H1 (cell line): ENCODE measurements at regions not wholly inside any gene's neighbourhood (a gene's known extent, or its start where the extent isn't known, plus 50 kb on each side); places are given as distances from the start of the nearest gene placed in this dataset.

Experiments
- CTCF ChIA-PET: fragments of 300-600 bp; sonication (Branson Sonifier 250); formaldehyde crosslinking; loops from one replicate; lab custom pipeline; 2021; ENCODE audit not compliant: partially characterized antibody; lab: Charles Lee
- POLR2A ChIA-PET: fragments of 300-600 bp; sonication (Branson Sonifier 250); formaldehyde crosslinking; loops from one replicate; lab custom pipeline; 2021; ENCODE audit warnings: inconsistent platforms; ENCODE audit not compliant: partially characterized antibody; lab: Charles Lee
- DNase-seq, 2 experiments: peaks; one replicate each; pipeline versions ENCODE4 v3.0.0 to v3.0.0-alpha.2; 2010 to 2022; ENCODE audit warnings: low spot score in 2 of 2, low read depth in 1 of 2, mixed read lengths in 1 of 2
- FAIRE-seq: peaks from 2 replicates; lab custom pipeline; 2011; peaks lifted over from hg19 to GRCh38; lab: Jason Lieb, UNC
- H2AFZ ChIP-seq: 2 replicates; pipeline ENCODE4 v1.8.1; 2012; ENCODE audit warnings: low read length, inconsistent platforms
- H2AK5ac ChIP-seq: 2 replicates; pipeline ENCODE4 v1.6.1; 2013; ENCODE audit warnings: low read depth, low read length
- H2BK120ac ChIP-seq: replicated peaks from 2 replicates; pipeline ENCODE3; 2013; ENCODE audit warnings: low read depth, low read length, inconsistent platforms
- H2BK12ac ChIP-seq: 2 replicates; pipeline ENCODE4 v1.6.1; 2013; ENCODE audit warnings: low read depth, low read length
- H2BK15ac ChIP-seq: 2 replicates; pipeline ENCODE4 v1.6.1; 2013; ENCODE audit warnings: low read length
- H2BK20ac ChIP-seq: 2 replicates; pipeline ENCODE4 v1.6.1; 2013; ENCODE audit warnings: low read length
- H2BK5ac ChIP-seq: 2 replicates; pipeline ENCODE4 v1.6.1; 2013; ENCODE audit warnings: low read depth, low read length
- H3K14ac ChIP-seq: 2 replicates; pipeline ENCODE4 v1.6.1; 2013; ENCODE audit warnings: inconsistent platforms; ENCODE audit not compliant: insufficient read length
- H3K18ac ChIP-seq: 2 replicates; pipeline ENCODE4 v1.6.1; 2013; ENCODE audit warnings: low read length; ENCODE audit errors: extremely low read depth
- H3K23ac ChIP-seq: 2 replicates; pipeline ENCODE4 v1.6.1; 2013; ENCODE audit warnings: inconsistent platforms; ENCODE audit not compliant: insufficient read length
- H3K23me2 ChIP-seq: 2 replicates; pipeline ENCODE4 v1.6.1; 2013; ENCODE audit warnings: low read depth, low read length
- H3K27ac ChIP-seq: 2 replicates; pipeline ENCODE4 v1.6.1; 2011; ENCODE audit warnings: low read depth, low read length, inconsistent platforms
- H3K27me3 ChIP-seq, 4 experiments: replicated peaks in 1 of 4; 1 replicate in 1 of 4; 2 replicates in 3 of 4; pipeline versions ENCODE4 v1.6.1 to v1.8.1; 2011 to 2013; ENCODE audit warnings: low read length in 3 of 4, mild to moderate bottlenecking in 3 of 4, inconsistent platforms in 2 of 4, mixed read lengths in 2 of 4, moderate library complexity in 1 of 4; ENCODE audit not compliant: control insufficient read depth in 3 of 4, insufficient read depth in 3 of 4; ENCODE audit errors: extremely low read depth in 1 of 4
- H3K36me3 ChIP-seq, 4 experiments: 2 replicates each; pipeline versions ENCODE4 v1.6.1 to v1.8.1; 2011 to 2013; ENCODE audit warnings: mild to moderate bottlenecking in 4 of 4, low read length in 3 of 4, moderate library complexity in 2 of 4, control low read depth in 1 of 4, inconsistent platforms in 1 of 4; ENCODE audit not compliant: insufficient read depth in 4 of 4, control insufficient read depth in 2 of 4
- H3K4ac ChIP-seq: replicated peaks from 2 replicates; pipeline ENCODE3; 2013; ENCODE audit warnings: low read length, low read depth, mixed read lengths, inconsistent platforms; ENCODE audit not compliant: insufficient read length
- H3K4me1 ChIP-seq, 4 experiments: replicated peaks in 1 of 4; 1 replicate in 1 of 4; 2 replicates in 3 of 4; pipeline versions ENCODE4 v1.6.1 to v1.8.1; 2011 to 2013; ENCODE audit warnings: low read length in 3 of 4, inconsistent platforms in 2 of 4, mixed read lengths in 1 of 4; ENCODE audit not compliant: insufficient read depth in 4 of 4, control insufficient read depth in 3 of 4
- H3K4me2 ChIP-seq, 2 experiments: 2 replicates each; pipeline versions ENCODE4 v1.6.1 to v1.8.1; 2011 to 2013; ENCODE audit warnings: low read depth in 2 of 2, low read length in 2 of 2, control low read depth in 1 of 2, inconsistent platforms in 1 of 2, mild to moderate bottlenecking in 1 of 2; ENCODE audit not compliant: insufficient read depth in 1 of 2
- H3K4me3 ChIP-seq, 4 experiments: fragments of 200-600, 300-600 bp in 1 of 4; sonication (generic), shearing (Covaris generic), sonication (Bioruptor Twin) in 1 of 4; 2 replicates each; pipeline versions ENCODE4 v1.5.1 to v1.8.1; 2011 to 2016; ENCODE audit warnings: low read length in 4 of 4, low read depth in 3 of 4, control low read depth in 2 of 4, inconsistent platforms in 2 of 4, mild to moderate bottlenecking in 2 of 4, mixed read lengths in 1 of 4, moderate library complexity in 1 of 4; ENCODE audit not compliant: insufficient read depth in 2 of 4; ENCODE audit errors: extremely low read depth in 1 of 4
- H3K56ac ChIP-seq: replicated peaks from 2 replicates; pipeline ENCODE3; 2013; ENCODE audit warnings: low read depth, mild to moderate bottlenecking, mixed read lengths, low read length, inconsistent platforms; ENCODE audit not compliant: insufficient read length
- H3K79me1 ChIP-seq: 2 replicates; pipeline ENCODE4 v1.6.1; 2013; ENCODE audit warnings: low read depth, low read length, control low read depth
- H3K79me2 ChIP-seq, 2 experiments: 2 replicates each; pipeline versions ENCODE4 v1.6.1 to v1.8.1; 2012 to 2013; ENCODE audit warnings: low read length in 2 of 2, mild to moderate bottlenecking in 2 of 2, inconsistent platforms in 1 of 2; ENCODE audit not compliant: insufficient read depth in 2 of 2, control insufficient read depth in 1 of 2
- H3K9ac ChIP-seq, 4 experiments: replicated peaks in 1 of 4; 1 replicate in 1 of 4; 2 replicates in 3 of 4; pipeline versions ENCODE4 v1.6.1 to v1.8.1; 2011 to 2013; ENCODE audit warnings: low read depth in 3 of 4, low read length in 3 of 4, control low read depth in 2 of 4, mild to moderate bottlenecking in 2 of 4, moderate library complexity in 2 of 4, inconsistent platforms in 1 of 4; ENCODE audit errors: extremely low read depth in 1 of 4
- H3K9me3 ChIP-seq, 2 experiments: 2 replicates each; pipeline versions ENCODE4 v1.6.1 to v1.8.1; 2012 to 2013; ENCODE audit warnings: mild to moderate bottlenecking in 2 of 2, moderate library complexity in 2 of 2, control low read depth in 1 of 2, inconsistent platforms in 1 of 2, low read depth in 1 of 2, low read length in 1 of 2, mixed read lengths in 1 of 2; ENCODE audit not compliant: insufficient read depth in 2 of 2
- H4K20me1 ChIP-seq, 2 experiments: replicated peaks in 1 of 2; 2 replicates each; pipeline versions ENCODE3 to v1.8.1; 2011 to 2013; ENCODE audit warnings: inconsistent platforms in 2 of 2, low read length in 2 of 2, mild to moderate bottlenecking in 1 of 2; ENCODE audit not compliant: insufficient read depth in 2 of 2, control insufficient read depth in 1 of 2
- H4K5ac ChIP-seq: 2 replicates; pipeline ENCODE4 v1.6.1; 2013; ENCODE audit warnings: low read length, low read depth, mixed read lengths, inconsistent platforms; ENCODE audit not compliant: insufficient read length
- H4K8ac ChIP-seq: 2 replicates; pipeline ENCODE4 v1.8.0; 2013; ENCODE audit warnings: mild to moderate bottlenecking, moderate library complexity, low read length, inconsistent platforms; ENCODE audit not compliant: insufficient read depth; ENCODE audit errors: extremely low read depth
- H4K91ac ChIP-seq: replicated peaks from 2 replicates; pipeline ENCODE3; 2013; ENCODE audit warnings: low read length, mixed read lengths, inconsistent platforms; ENCODE audit not compliant: insufficient read length
- NANOG ChIP-seq: IDR thresholded peaks from 2 replicates; pipeline ENCODE4 v1.6.1; 2011; ENCODE audit warnings: low read length, low read depth, mild to moderate bottlenecking, inconsistent platforms; ENCODE audit not compliant: insufficient read depth, poor library complexity, severe bottlenecking
- RNF2 ChIP-seq: fragments of 200-900, 300-1000 bp; sonication (generic); IDR thresholded peaks from 2 replicates; pipeline ENCODE4 v1.7.1; 2016; ENCODE audit warnings: borderline replicate concordance, low read depth, mild to moderate bottlenecking, antibody characterized with exemption, low read length; ENCODE audit not compliant: poor library complexity, severe bottlenecking; ENCODE audit errors: missing control alignments
- SAP30 ChIP-seq: fragments of 300-600 bp; sonication (generic); IDR thresholded peaks from 2 replicates; pipeline ENCODE4 v1.7.1; 2012; ENCODE audit warnings: low read length, moderate library complexity, mild to moderate bottlenecking, inconsistent platforms; ENCODE audit not compliant: insufficient read depth, insufficient replicate concordance
- WGBS, 2 experiments: shearing (Covaris generic) in 1 of 2; methylation state at CpG; one replicate each; pipeline versions ENCODE4 v1.1.6 to v1.1.7; 2013 to 2015; ENCODE audit warnings: low lambda C conversion rate in 2 of 2, mixed read lengths in 2 of 2, inconsistent platforms in 1 of 2, low coverage in 1 of 2, missing lambda C conversion rate in 1 of 2; ENCODE audit not compliant: insufficient replicate concordance in 2 of 2, insufficient coverage in 1 of 2, insufficient read length in 1 of 2; ENCODE audit errors: extremely low coverage in 1 of 2, missing lambda C conversion rate in 1 of 2; 5-methylcytosine and 5-hydroxymethylcytosine counted together

GRCh38 chr14:40340708-40341107 is 908.5 kb upstream of the FBXO33 start:
- H3K23ac ChIP-seq, result no peak overlapping the region
- no peak overlapping the region for H4K8ac ChIP-seq
- ChIA-PET CTCF (no interaction called here), POLR2A (no interaction called here)
- H2BK5ac ChIP-seq, result no peak overlapping the region
- H3K23me2 ChIP-seq, result no peaks in the 10 kb centered on the region
- no peak overlapping the region for H2AFZ ChIP-seq
- H2BK15ac ChIP-seq, result no peak overlapping the region
- FAIRE-seq, result peak; percentile 52
- DNase-seq, result no peak
- H3K9me3 ChIP-seq, result no peaks in the 10 kb centered on the region
- no peak overlapping the region; a peak in 1 of 8 replicates for H3K4me3 ChIP-seq
- no peaks in the 10 kb centered on the region for H4K20me1 ChIP-seq
- no peak overlapping the region for H3K18ac ChIP-seq
- H2BK120ac ChIP-seq, result no peak overlapping the region
- no peak overlapping the region for H4K5ac ChIP-seq
- H2BK12ac ChIP-seq, result no peak overlapping the region
- H3K56ac ChIP-seq, result no peak overlapping the region
- H2AK5ac ChIP-seq, result no peak overlapping the region
- no peak overlapping the region for H3K4ac ChIP-seq
- peak overlapping the region; percentile 15 to 31; a peak in 3 of 4 replicates for H3K4me2 ChIP-seq
- H3K27ac ChIP-seq, result no peak overlapping the region
- no peak overlapping the region for H2BK20ac ChIP-seq
- no peaks in the 10 kb centered on the region for H3K79me1 ChIP-seq
- no peak overlapping the region for H3K9ac ChIP-seq
- H3K36me3 ChIP-seq, result no peaks in the 10 kb centered on the region
- H3K27me3 ChIP-seq, result no peaks in the 10 kb centered on the region
- no peak overlapping the region for H3K14ac ChIP-seq
- H3K4me1 ChIP-seq, result peaks cover 0 to 3% (median 0%) of the 10 kb centered on the region in 4 experiments; a peak in 1 of 7 replicates
- no peak overlapping the region for H4K91ac ChIP-seq
- no peaks in the 10 kb centered on the region for H3K79me2 ChIP-seq
- 43% methylated on average over 3 of the region's 3 CpGs; no CpG with 5 or more reads in 1 of the 2 experiments for WGBS, 2 experiments
- TF ChIP-seq SAP30 (no peak), RNF2 (no peak), NANOG (no peak)
